BJ (cell line): ENCODE measurements at regions not wholly inside any gene's neighbourhood (a gene's known extent, or its start where the extent isn't known, plus 50 kb on each side); places are given as distances from the start of the nearest gene placed in this dataset.

Source experiments
- CTCF ChIA-PET: fragments of 350-600 bp; formaldehyde crosslinking; extraction: SDS; loops from one replicate; lab custom pipeline; 2021; ENCODE audit warnings: antibody characterized with exemption, inconsistent platforms; lab: Yijun Ruan, JAX
- POLR2A ChIA-PET: fragments of 300-600 bp; sonication (Branson Sonifier 250); formaldehyde crosslinking; extraction: SDS; loops from one replicate; lab custom pipeline; 2021; ENCODE audit warnings: antibody characterized with exemption; lab: Charles Lee
- DNase-seq: peaks from one replicate; pipeline ENCODE4 v3.0.0-alpha.2; 2011; ENCODE audit warnings: low read depth
- H3K27me3 ChIP-seq: 2 replicates; pipeline ENCODE4 v1.6.0; 2011; ENCODE audit warnings: low read length; ENCODE audit not compliant: control insufficient read depth, insufficient read depth
- H3K36me3 ChIP-seq: 2 replicates; pipeline ENCODE4 v1.5.1; 2011; ENCODE audit warnings: low read length; ENCODE audit not compliant: control insufficient read depth, insufficient read depth
- H3K4me3 ChIP-seq: 2 replicates; pipeline ENCODE4 v1.5.1; 2011; ENCODE audit warnings: low read depth, mild to moderate bottlenecking, control low read depth, low read length
- CTCF ChIP-seq: IDR thresholded peaks from 2 replicates; pipeline ENCODE4 v1.5.1; 2011; ENCODE audit warnings: low read depth, mild to moderate bottlenecking, control low read depth, inconsistent platforms, low read length, moderate library complexity; ENCODE audit not compliant: insufficient read depth

DNA sequence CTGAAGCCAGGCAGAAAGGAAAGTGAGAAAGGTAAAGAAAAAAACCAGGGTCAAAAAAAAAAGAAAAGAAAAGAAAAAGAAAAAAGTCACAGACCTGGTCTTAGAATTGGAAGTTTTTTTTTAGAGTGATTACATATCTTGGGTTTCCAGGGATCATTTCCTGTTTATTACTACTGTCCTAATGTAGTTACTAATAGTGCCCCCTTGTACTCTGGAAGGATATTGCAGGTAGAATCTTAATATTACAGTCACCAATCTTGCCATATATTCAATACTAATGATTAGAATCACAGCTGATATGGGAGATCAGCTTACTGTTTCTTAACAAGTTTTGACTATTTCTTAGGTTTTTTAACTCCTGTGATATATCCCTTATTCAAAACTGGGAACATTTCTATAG, 543.2 kb upstream of the CDH6 start:
- no peak for TF ChIP-seq CTCF
- POLR2A ChIA-PET = no interaction called here
- CTCF ChIA-PET = no interaction called here
- Histone ChIP-seq H3K4me3 (no peak overlapping the region), H3K27me3 (no peaks in the 10 kb centered on the region), H3K36me3 (no peaks in the 10 kb centered on the region)
- no peak for DNase-seq

- CTCF ChIA-PET = no interaction called here
- no peak overlapping the region for H3K4me3 ChIP-seq
- no peak for DNase-seq
- no peaks in the 10 kb centered on the region for H3K36me3 ChIP-seq
- POLR2A ChIA-PET = no interaction called here
- H3K27me3 ChIP-seq = no peaks in the 10 kb centered on the region
- TF ChIP-seq CTCF = no peak
These were observed 554.6 kb upstream of the CDH6 start for GRCh38 chr5:30638899-30639298.

GRCh38 chr5:30627945-30628344, 565.5 kb upstream of the CDH6 start:
- DNase-seq = no peak
- CTCF ChIA-PET = no interaction called here
- Histone ChIP-seq H3K4me3 (no peak overlapping the region), H3K27me3 (no peaks in the 10 kb centered on the region), H3K36me3 (no peaks in the 10 kb centered on the region)
- TF ChIP-seq CTCF = no peak
- POLR2A ChIA-PET = no interaction called here

GRCh38 chr5:30626557-30626956, 566.9 kb upstream of the CDH6 start:
- no peaks in the 10 kb centered on the region for H3K36me3 ChIP-seq
- ChIA-PET CTCF (no interaction called here), POLR2A (no interaction called here)
- no peak for TF ChIP-seq CTCF
- H3K27me3 ChIP-seq = no peaks in the 10 kb centered on the region
- H3K4me3 ChIP-seq = no peak overlapping the region
- DNase-seq = no peak

- Histone ChIP-seq H3K4me3 (no peak overlapping the region), H3K27me3 (no peaks in the 10 kb centered on the region), H3K36me3 (no peaks in the 10 kb centered on the region)
- no peak for TF ChIP-seq CTCF
- POLR2A ChIA-PET = no interaction called here
- no peak for DNase-seq
- CTCF ChIA-PET = interaction anchor here (0.8 kb wide), 1 partner anchor 9 kb away, joined by 4 read pairs; no protein-coding TSS in a partner anchor
These were observed 572.9 kb upstream of the CDH6 start for GRCh38 chr5:30620481-30621085.
